Epithelial cell of proximal tubule (primary cell): ENCODE measurements at regions not wholly inside any gene's neighbourhood (a gene's known extent, or its start where the extent isn't known, plus 50 kb on each side); places are given as distances from the start of the nearest gene placed in this dataset.

Experiments
- DNase-seq: peaks from one replicate; pipeline ENCODE4 v3.0.0-alpha.2; 2011; ENCODE audit warnings: low read depth
- H3K4me3 ChIP-seq: 2 replicates; pipeline ENCODE4 v1.5.1; 2011; ENCODE audit warnings: low read depth, mild to moderate bottlenecking, low read length
- TF ChIP-seq, protein P1 (sequence below): conservative IDR thresholded peaks from 2 replicates; pipeline ENCODE4 v1.5.1; 2012; ENCODE audit warnings: low read depth, mild to moderate bottlenecking, low read length

DNA sequence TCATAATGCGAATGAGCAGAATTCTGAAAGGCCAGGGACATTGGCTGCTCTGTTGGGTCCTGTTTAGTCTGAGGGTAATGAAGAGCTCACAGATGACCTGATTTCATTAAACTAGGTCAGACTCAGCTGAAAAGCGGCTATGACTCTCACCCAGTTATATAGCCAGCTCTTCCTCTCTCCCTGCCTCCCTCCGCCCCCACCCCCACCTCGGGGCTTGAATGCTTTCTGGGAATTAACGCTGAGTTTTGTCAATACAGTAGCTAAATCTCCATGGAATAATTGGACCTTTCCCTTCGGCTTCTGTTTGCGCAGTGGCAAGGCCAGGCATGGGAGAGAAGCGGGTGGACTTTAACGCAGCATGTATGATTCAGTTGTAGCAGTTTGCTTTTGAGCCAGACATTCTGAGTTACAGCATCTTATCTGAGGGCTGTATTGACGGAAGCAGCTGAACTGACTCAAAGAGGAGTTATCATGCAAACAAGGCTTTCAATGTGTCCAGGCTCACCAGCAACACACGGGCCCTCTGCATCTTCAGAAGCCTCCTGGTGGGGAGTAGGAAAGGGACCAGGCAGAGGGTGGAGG is 110.6 kb downstream of the MYCN start:
- TF ChIP-seq, protein P1, sequence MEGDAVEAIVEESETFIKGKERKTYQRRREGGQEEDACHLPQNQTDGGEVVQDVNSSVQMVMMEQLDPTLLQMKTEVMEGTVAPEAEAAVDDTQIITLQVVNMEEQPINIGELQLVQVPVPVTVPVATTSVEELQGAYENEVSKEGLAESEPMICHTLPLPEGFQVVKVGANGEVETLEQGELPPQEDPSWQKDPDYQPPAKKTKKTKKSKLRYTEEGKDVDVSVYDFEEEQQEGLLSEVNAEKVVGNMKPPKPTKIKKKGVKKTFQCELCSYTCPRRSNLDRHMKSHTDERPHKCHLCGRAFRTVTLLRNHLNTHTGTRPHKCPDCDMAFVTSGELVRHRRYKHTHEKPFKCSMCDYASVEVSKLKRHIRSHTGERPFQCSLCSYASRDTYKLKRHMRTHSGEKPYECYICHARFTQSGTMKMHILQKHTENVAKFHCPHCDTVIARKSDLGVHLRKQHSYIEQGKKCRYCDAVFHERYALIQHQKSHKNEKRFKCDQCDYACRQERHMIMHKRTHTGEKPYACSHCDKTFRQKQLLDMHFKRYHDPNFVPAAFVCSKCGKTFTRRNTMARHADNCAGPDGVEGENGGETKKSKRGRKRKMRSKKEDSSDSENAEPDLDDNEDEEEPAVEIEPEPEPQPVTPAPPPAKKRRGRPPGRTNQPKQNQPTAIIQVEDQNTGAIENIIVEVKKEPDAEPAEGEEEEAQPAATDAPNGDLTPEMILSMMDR, result no peak
- H3K4me3 ChIP-seq, result no peak overlapping the region
- no peak for DNase-seq

DNA sequence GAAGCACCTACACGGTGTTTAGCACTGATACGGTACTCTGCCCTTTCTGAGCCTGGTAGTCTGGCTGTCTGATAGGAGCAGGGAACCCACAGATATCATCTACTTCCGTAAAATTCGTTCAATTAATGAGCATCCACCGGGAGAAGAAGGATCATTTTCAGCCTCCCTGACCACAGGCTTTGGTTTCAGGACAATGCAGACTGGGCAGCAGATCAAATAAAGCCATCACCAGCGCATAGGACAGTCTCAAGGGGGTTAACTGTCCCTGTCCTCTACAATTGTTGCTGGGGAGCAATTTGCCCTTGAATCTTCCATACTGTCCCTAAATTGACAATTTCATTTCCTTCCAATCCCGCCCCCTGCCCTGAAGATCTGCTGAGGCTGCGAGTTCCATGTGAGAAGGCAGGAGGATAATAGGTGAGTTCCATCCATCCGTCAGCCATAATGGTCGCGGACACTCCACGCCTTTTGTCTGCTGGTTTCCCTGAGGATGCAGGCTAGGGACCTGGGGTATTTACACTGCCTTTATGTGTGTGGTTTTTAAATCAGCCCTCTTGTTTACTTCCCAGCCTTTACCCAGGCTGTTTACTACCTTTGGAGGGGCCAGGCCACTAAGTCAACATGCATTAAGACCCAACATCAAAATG is 110.0 kb downstream of the MYCN start:
- no peak for DNase-seq
- H3K4me3 ChIP-seq, result no peak overlapping the region
- TF ChIP-seq, protein P1, result no peak

- TF ChIP-seq, protein P1, result no peak
- H3K4me3 ChIP-seq, result no peak overlapping the region
- DNase-seq, result no peak
These were observed 109.1 kb downstream of the MYCN start for GRCh38 chr2:16049406-16049805.

DNA sequence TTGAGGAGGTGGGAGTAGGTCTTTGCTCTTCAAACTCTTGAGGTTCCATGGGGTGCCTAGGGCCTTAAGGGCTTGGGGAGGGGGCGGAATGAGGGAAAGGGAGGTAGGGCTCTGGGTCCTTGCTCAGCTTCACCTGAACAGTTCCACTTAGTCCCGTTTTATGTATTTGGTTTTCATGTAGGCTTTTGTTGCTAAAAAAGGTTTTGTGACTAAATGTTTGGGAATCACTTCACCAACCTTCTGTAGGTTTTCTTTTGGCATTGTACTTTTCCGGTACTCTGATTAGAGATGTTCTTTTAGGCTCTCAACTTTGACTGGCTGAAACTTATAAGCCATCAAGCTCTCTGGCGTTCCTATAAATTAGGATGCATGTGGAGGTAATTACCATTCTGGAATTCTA is 108.1 kb downstream of the MYCN start:
- no peak for DNase-seq
- TF ChIP-seq, protein P1, result no peak
- H3K4me3 ChIP-seq, result no peak overlapping the region

- no peak overlapping the region for H3K4me3 ChIP-seq
- no peak for DNase-seq
- TF ChIP-seq, protein P1, result no peak
These were observed 107.4 kb downstream of the MYCN start for GRCh38 chr2:16047701-16048100.

- H3K4me3 ChIP-seq, result no peak overlapping the region
- TF ChIP-seq, protein P1, result no peak
- no peak for DNase-seq
These were observed 106.3 kb downstream of the MYCN start for GRCh38 chr2:16046649-16047048.
